IPS-18c (cell line): ENCODE measurements at regions not wholly inside any gene's neighbourhood (a gene's known extent, or its start where the extent isn't known, plus 50 kb on each side); places are given as distances from the start of the nearest gene placed in this dataset.

Experiments
- H3K4me3 ChIP-seq: 2 replicates; pipeline ENCODE4 v1.7.0; 2013; ENCODE audit warnings: low read depth, mild to moderate bottlenecking, low read length, moderate library complexity; ENCODE audit not compliant: insufficient read depth
- H3K9me3 ChIP-seq: one replicate; pipeline ENCODE4 v1.6.1; 2013; ENCODE audit warnings: mild to moderate bottlenecking, low read length, moderate library complexity; ENCODE audit not compliant: control insufficient read depth, insufficient read depth

GRCh38 chr5:67361932-67362729 lies 165.5 kb upstream of the CD180 start:
- no peak overlapping the region for H3K4me3 ChIP-seq
- no peaks in the 10 kb centered on the region for H3K9me3 ChIP-seq

DNA sequence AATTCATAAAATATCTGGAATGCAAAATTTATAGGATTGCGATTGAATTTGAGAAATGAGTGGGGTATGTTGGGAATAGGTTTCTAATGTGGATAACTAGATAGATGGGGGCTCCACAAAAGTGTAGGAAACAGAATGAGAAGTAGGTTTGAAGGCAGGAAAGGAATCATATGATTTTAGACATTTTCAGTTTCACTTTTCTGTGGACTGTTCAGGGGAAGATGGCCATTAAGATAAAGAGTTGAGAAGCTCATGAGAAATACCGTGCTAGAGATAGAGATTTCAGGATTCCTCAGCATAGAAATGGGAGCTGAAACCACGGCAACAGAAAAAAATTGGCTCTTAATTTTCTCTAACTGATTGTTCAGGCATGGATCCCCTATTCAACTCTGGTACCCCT lies 163.4 kb upstream of the CD180 start:
- H3K9me3 ChIP-seq: no peaks in the 10 kb centered on the region
- H3K4me3 ChIP-seq: no peak overlapping the region

DNA sequence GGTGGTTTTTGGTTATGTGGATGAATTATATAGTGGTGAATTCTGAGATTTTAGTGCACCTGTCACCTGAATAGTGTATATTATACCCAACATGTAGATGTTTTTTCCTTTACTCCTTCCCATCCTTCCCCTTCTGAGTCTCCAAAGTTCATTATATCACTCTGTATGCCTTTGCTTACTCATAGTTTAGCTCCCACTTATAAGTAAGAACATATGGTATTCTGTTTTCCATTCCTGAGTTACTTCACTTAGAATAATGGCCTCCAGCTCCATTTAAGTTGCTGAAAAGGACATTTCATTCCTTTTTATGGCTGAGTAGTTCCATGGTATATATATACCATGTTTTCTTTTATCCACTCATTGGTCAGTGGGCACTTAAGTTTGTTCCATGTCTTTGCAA lies 161.6 kb upstream of the CD180 start:
- H3K4me3 ChIP-seq: no peak overlapping the region
- no peaks in the 10 kb centered on the region for H3K9me3 ChIP-seq

DNA sequence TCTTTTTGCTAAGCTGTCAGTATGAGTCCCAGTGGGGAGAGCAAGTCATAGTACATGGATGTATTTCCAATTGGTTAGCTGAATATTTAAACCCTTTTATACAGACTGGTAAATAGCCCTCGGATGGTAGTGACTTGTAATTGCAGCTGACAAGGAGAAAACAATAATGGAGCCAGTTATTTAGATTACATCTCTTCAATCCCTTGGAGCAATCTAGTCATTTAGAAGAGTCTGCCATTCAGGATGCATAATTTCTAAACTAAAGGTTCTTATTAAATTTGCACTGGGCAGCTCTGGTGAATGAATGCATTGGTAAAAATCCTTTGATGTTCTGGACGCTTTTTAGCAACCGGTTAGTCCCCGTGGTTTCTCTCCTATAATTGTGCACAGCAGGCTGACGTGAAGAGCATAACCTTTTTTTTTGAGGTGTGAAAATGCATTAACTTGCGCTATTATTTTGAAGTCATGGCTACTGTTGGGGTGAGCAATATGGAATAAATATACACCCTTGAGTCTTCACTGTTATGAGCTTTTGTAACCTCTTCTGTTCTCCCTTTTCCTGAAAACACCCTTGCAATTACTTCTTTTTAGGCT lies 158.6 kb upstream of the CD180 start:
- H3K4me3 ChIP-seq: no peak overlapping the region
- no peaks in the 10 kb centered on the region for H3K9me3 ChIP-seq

GRCh38 chr5:67353500-67354450 lies 157.2 kb upstream of the CD180 start:
- Histone ChIP-seq H3K4me3 (no peak overlapping the region), H3K9me3 (no peaks in the 10 kb centered on the region)

DNA sequence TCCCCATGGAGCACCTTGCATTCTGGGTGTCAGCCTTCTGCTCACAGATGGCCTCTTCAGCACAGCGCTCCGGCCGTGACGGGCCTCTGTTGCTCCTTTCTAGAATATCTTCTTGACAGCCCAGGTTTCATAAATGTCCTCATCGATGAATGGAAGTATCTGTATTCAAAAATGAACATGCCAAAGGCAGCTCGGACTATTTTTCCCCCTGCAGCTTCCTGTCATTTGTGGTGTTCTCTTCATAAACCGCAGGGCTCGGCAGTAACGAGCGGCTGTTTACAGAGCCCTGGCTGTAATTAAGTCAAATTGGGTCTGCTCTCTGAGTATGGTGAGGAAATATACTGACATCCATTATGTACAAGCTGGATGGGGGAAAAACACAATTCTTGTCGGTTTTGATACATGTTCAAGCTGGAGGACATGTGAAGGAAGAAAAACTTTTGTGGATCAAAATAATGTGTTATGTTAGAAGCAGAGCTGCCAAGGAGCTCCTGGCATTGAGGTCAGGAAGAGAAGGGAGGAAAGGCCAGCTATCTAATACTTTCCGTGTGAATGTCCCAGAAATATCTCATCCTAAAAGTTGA lies 154.1 kb upstream of the CD180 start:
- no peak overlapping the region for H3K4me3 ChIP-seq
- H3K9me3 ChIP-seq: no peaks in the 10 kb centered on the region

- H3K4me3 ChIP-seq: no peak overlapping the region
- no peaks in the 10 kb centered on the region for H3K9me3 ChIP-seq
Observed at GRCh38 chr5:67350185-67350584, 153.6 kb upstream of the CD180 start.

DNA sequence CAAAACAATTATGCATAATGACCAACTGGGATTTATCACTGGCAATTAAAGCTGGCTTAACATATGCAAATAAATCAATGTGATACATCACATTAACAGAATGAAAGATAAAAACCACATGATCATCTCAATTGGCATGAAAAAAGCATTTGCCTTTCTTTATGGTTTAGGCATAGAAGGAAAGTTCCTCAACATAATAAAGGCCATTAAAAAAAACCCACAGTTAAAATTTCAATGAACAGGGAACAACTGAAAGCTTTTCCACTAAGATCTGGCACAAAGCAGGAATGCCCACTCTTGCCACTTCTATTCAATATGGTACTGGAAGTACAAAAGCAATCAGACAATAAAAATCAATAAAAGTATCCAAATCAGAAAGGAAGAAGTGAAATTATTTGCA lies 151.2 kb upstream of the CD180 start:
- H3K4me3 ChIP-seq: no peak overlapping the region

GRCh38 chr5:67346611-67347010 lies 150.0 kb upstream of the CD180 start:
- H3K4me3 ChIP-seq: no peak overlapping the region
- H3K9me3 ChIP-seq: no peaks in the 10 kb centered on the region

More for the DNA sequence above, 151.2 kb upstream of the CD180 start:
- no peaks in the 10 kb centered on the region for H3K9me3 ChIP-seq

DNA sequence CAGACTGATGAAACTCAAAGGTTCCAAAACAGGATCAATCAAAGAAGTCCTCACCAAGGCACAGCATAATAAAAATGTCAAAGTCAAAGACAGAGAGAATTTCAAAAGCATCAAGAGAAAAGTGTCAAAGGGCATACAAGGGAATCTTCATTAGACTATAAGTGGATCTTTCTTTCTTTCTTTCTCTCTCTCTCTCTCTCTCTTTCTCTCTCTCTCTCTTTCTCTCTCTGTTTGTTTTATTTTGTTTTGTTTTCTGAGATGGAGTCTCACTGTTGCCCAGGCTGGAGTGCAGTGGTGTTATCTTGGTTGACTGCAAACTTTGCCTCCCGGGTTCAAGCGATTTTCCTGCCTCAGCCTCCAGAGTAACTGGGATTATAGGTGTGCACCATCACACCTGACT lies 148.3 kb upstream of the CD180 start:
- Histone ChIP-seq H3K9me3 (no peaks in the 10 kb centered on the region), H3K4me3 (no peak overlapping the region)

- H3K4me3 ChIP-seq: no peak overlapping the region
Observed at GRCh38 chr5:67343835-67344234, 147.2 kb upstream of the CD180 start.

DNA sequence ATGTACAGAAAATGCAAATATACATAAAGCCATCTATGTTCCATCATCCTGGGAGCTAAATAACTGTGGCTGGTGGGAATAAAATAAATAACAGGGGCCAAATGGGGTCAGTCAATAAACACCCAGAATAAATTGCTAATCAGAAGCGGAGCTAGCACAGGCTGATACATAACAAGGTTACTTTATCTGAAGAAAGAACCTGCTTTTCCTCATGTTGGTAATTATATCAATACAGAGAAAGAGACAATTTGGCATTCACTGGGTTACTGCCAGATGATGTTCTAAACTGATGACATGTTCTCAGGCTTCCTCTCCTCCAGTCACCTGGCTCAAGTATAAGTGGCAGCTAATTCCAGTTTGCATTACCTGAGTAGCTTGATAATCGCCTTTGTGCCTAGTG lies 144.9 kb upstream of the CD180 start:
- Histone ChIP-seq H3K4me3 (no peak overlapping the region), H3K9me3 (no peaks in the 10 kb centered on the region)

More at GRCh38 chr5:67343835-67344234, 147.2 kb upstream of the CD180 start:
- no peaks in the 10 kb centered on the region for H3K9me3 ChIP-seq

GRCh38 chr5:67339219-67339767 lies 142.7 kb upstream of the CD180 start:
- Histone ChIP-seq H3K9me3 (no peaks in the 10 kb centered on the region), H3K4me3 (no peak overlapping the region)

DNA sequence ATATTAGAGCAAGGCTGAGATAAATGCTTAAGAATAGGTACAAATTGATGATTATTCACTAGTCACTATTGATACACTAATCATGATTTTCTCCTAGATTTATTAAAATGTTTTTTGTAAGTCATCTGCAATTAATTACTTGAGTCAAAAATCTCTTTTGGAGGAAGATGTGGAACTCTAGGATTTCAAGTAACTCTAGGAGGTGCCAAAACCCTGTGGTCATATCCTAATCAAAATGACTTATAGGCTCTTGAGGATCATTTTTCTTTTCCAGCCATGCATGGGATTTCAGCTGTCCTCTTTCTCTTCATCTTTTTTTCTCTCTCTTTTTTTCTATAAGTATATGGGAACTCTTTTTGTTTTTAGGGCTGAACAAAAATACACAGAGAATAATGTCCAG lies 141.8 kb upstream of the CD180 start:
- H3K9me3 ChIP-seq: no peaks in the 10 kb centered on the region
- H3K4me3 ChIP-seq: no peak overlapping the region

DNA sequence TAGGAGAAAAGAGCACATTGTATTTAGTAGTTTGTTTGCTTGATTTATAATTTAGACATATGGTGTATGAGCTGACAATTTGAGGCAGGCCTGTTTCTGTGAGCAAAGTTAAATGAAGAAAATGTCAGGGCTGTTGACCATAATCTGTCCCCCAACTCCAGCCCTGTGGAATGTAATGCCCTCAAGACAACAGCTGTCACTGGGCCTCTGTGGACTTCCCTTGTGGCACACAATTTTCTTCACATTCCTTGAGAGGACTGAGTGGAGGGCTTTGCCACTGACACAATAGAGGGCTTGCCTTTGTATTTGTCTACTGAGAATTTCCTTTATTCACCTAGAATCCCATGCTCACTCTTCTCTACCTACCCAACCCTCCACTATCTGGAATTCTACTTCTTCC lies 141.2 kb upstream of the CD180 start:
- Histone ChIP-seq H3K9me3 (no peaks in the 10 kb centered on the region), H3K4me3 (no peak overlapping the region)

DNA sequence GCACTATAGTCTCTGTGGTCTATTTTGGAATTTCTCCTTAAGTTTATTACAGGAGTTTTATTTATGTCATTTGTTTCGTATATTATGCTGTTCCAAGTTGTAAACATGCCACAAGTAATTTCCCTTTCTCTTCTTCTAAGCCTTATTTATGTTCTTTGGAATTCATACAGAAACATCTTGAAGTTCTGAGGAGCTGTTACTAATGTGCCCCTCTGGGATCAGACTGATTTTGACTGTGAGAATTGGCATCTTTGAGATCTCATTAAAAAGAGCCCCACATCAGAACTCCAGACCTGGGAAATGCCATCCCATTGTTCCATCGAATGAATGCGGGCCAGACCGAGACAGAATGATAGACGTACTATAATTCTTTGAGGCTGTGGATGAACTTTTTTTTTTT lies 138.8 kb upstream of the CD180 start:
- H3K4me3 ChIP-seq: no peak overlapping the region
- H3K9me3 ChIP-seq: no peaks in the 10 kb centered on the region

DNA sequence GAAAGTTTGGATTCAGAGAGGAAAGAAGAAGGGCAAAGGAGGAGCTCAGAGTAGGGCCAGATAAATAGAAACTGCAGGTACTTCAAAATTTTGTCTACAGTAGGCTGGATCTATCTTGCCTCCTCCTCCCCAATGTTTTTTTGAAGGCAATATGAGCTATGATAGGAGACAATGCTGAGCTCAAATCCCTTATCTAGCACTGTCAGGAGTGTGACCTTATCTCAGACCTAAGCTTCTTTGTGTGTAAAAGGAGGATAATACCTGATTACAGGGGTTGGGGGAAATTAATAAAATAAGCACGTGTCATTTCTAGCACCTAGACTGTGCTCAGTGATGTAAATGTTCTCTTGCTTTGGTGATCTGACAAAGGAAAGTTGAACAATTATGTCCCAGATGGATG lies 137.8 kb upstream of the CD180 start:
- H3K4me3 ChIP-seq: no peak overlapping the region
- no peaks in the 10 kb centered on the region for H3K9me3 ChIP-seq
